ENCODE measurements at regions not wholly inside any gene's neighbourhood (a gene's known extent, or its start where the extent isn't known, plus 50 kb on each side); places are given as distances from the start of the nearest gene placed in this dataset.
"Not testable (repeated sequence)": the region's sequence is repeated elsewhere in the genome, so short reads cannot be mapped to it uniquely, and the experiment has no call there.

DNA sequence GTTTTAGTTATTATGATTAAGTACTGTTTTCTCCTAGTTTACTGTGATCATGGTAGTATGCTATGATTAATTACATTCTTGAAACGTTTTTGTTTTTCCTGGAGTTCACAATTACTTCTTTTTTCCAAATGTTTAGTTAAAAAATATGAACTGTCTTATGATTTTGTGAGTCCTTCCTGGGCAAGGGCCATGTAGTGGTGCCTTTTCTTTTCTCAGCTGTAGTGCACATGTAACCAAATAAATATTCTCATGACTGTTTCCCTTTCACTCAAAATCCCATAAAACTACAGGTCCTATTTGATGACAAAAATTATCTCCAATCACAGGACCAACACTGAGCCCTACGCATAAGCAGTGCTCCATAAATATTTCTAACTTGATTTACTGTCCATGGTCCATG lies 118.9 kb upstream of the EGR2 start:
- TF ChIP-seq, protein P1, sequence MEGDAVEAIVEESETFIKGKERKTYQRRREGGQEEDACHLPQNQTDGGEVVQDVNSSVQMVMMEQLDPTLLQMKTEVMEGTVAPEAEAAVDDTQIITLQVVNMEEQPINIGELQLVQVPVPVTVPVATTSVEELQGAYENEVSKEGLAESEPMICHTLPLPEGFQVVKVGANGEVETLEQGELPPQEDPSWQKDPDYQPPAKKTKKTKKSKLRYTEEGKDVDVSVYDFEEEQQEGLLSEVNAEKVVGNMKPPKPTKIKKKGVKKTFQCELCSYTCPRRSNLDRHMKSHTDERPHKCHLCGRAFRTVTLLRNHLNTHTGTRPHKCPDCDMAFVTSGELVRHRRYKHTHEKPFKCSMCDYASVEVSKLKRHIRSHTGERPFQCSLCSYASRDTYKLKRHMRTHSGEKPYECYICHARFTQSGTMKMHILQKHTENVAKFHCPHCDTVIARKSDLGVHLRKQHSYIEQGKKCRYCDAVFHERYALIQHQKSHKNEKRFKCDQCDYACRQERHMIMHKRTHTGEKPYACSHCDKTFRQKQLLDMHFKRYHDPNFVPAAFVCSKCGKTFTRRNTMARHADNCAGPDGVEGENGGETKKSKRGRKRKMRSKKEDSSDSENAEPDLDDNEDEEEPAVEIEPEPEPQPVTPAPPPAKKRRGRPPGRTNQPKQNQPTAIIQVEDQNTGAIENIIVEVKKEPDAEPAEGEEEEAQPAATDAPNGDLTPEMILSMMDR (conservative IDR thresholded peaks at IDR 0.05): no peak
- H3K27ac ChIP-seq: no peak overlapping the region

DNA sequence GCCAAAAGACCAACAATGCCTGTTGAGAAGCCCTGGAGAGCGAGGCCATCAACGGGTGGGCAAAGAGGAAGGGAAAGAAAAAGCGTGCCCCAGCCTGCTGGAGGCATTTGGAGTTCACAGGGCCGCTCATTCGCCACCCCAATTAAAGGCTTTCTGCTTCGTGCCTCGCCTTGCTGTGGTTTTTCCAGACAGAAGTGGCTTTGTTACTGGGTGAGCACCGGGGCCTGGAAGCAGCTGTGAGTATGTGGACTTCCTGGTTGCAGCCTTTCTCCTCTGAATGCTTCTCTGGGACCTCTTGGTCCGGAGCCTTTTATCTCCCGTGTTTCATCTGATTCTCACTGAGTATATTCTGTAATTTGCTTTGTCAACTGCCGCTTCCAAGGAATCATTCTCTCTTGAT lies 118.1 kb upstream of the EGR2 start:
- no peak overlapping the region for H3K27ac ChIP-seq
- TF ChIP-seq, protein P1 (conservative IDR thresholded peaks at IDR 0.05): no peak

DNA sequence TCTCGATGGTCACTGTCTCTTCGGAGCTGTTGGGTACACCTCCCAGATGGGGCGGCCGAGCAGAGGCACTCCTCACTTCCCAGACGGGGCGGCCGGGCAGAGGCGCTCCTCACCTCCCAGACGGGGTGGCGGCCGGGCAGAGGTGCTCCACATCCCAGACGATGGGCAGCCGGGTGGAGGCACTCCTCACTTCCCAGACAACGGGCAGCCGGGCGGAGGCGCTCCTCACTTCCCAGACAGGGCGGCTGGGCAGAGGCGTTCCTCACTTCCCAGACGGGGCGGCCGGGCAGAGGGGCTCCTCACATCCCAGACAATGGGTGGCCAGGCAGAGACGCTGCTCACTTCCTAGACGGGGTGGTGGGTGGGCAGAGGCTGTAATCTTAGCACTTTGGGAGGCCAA lies 112.6 kb upstream of the EGR2 start:
- H3K27ac ChIP-seq: not testable (repeated sequence)

DNA sequence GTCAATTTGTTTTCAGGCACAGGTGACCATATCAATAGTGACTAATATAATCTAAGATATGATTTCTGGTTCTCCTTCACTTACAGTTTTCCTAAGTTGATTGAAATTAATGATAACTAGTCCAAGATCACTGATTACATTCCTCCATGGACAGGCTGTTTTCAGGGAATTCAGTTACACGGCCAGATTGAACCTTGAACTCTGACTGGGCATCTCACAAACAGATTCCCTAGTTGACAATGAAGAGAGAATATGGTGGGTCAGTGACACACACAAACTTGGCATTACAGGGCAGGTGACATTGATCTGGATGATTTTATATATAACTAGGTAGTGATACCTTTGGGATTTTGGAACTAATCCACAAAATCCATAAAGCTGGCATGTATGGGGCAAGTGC lies 110.2 kb upstream of the EGR2 start:
- TF ChIP-seq, protein P1 (conservative IDR thresholded peaks at IDR 0.05): no peak
- no peak overlapping the region for H3K27ac ChIP-seq

DNA sequence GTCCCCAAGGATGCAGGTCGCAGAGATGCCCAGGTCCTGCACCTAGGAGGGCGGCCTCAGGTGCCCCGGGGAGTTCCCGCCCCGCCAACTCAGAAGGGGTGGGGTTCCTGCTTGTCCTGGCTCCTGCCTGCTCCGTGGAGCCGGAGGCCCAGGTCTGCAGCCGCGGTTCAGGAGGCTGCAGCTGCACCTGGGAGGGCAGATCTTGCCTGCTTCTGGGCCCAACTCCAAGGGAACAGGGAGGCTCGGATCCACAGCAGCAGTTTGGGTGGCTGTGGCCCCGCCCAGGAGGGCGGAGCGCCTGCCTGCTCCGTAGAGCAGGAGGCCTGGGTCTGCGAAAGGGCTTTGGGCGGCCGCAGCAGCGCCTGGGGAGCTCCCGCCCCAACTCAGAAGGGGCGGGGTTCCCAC lies 108.2 kb upstream of the EGR2 start:
- TF ChIP-seq, protein P1 (conservative IDR thresholded peaks at IDR 0.05): no peak
- no peak overlapping the region; the same call in 1 of the 2 replicates for H3K27ac ChIP-seq

DNA sequence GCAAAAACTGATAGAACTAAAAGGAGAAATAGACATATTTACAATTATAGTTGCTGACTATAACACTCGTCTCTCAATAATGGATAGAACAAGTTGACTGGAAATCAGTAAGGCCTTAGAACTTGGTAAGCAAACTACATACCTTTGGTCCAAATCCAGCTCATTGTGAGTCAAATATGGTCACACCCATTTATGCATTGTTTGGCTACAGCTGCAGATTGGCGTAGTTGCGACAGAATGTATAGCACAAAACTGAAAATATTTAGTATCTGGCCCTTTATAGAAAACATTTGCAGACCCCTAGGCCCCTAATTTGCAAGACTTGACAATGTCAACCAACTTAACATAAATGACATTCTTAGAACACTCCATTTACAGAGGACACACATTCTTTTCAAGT lies 103.6 kb upstream of the EGR2 start:
- TF ChIP-seq, protein P1 (conservative IDR thresholded peaks at IDR 0.05): no peak
- no peak overlapping the region for H3K27ac ChIP-seq

DNA sequence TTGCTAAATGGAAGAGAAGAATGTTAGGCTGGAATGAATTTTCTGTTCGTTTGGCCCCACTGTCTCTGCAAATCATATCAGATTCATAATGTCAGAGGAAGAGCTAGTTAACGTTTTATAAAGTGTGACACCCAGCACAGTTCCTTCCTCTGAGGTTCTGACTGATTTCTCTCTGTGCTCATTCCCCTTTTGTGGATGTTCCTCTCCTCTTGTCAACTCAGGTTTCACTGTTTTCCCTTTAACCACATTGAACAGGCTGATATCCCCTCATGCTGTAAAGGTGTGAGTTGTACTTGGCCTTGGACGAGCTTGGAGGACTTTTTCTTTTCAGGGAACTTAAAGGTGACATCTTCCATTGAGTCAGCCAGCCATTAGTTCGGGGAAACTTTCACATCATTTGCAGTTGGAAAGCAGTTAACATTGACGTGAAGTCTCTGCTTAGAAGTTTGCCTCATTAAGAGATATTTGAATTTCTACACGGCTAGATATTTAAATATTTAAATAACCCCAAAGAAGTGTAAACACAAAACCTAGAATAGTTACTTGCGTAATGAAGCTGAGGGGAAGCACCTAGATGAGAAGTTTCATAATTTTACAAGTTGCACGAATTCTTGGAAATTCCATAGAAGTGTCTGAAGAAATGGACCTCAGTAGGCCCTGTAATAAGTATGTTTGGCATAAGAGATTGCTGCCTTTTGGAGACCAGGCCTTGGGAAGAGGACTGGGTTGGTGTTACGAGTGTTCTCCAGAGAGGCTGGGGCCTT lies 101.5 kb upstream of the EGR2 start:
- TF ChIP-seq, protein P1 (conservative IDR thresholded peaks at IDR 0.05): no peak
- no peak overlapping the region for H3K27ac ChIP-seq

DNA sequence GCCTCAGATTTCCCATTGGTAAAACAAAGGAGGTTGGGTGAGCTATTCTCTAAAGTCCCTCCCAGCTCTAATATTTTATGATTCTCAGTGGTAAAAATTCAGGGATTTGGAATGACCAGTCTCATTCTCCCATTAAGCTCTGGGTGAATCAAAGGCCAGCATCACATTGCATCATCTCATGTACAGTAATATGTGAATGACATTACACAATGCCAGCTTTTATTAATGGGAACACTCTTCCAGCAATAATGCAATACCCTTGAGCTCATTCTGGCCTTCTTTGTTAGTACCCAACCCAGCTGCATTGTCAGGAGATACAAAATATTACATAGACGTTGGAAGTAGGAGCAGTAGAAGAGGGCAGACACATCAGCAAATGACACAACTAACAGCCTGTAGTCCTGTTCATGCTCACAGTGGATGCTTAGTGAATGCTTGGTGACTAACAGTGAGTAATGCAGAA lies 100.0 kb upstream of the EGR2 start:
- TF ChIP-seq, protein P1 (conservative IDR thresholded peaks at IDR 0.05): no peak
- H3K27ac ChIP-seq: no peak overlapping the region
